ENCODE measurements at regions not wholly inside any gene's neighbourhood (a gene's known extent, or its start where the extent isn't known, plus 50 kb on each side); places are given as distances from the start of the nearest gene placed in this dataset.

DNA sequence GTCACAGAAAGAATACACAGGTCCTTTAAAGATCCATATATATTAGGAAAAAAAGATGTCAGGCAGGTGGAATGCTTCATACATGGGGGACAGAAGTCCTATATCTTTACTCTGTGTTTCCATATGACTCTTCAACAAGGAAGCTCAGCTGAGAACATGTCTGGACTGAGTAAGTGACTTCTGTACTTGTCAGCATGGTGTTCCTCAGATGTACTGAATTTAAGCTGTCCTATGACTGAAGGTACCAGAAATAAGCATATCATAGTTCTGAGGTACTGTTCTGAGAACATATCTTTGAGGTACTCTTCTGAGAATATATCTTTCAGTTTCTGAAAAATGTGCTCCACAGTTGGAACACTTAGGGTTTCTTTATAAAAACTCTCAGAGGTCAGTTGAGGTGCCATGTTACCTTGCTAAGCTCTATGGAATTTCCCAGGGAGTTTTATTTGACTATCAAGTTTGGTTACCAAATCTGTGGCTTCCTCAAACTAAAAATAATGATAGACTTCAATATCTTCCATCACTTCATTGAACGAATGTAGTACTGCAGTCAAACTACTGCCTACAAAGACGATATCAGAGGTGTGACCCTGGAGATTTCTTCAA is 597.2 kb upstream of the GNPDA2 start:
- Histone ChIP-seq H3K27me3 (ENCODE audit: control insufficient read depth, insufficient read depth, low read length) (no peaks in the 10 kb centered on the region), H3K9ac (ENCODE audit: low read length) (no peak overlapping the region), H3K27ac (ENCODE audit: low read depth, low read length) (no peak overlapping the region), H3K4me1 (ENCODE audit: control insufficient read depth, insufficient read depth, low read length) (no peaks in the 10 kb centered on the region), H3K9me3 (ENCODE audit: control insufficient read depth, insufficient read depth, low read depth, low read length) (no peaks in the 10 kb centered on the region), H3K36me3 (ENCODE audit: control insufficient read depth, insufficient read depth, low read length) (no peaks in the 10 kb centered on the region), H3K4me3 (ENCODE audit: low read depth, low read length) (no peak overlapping the region)

DNA sequence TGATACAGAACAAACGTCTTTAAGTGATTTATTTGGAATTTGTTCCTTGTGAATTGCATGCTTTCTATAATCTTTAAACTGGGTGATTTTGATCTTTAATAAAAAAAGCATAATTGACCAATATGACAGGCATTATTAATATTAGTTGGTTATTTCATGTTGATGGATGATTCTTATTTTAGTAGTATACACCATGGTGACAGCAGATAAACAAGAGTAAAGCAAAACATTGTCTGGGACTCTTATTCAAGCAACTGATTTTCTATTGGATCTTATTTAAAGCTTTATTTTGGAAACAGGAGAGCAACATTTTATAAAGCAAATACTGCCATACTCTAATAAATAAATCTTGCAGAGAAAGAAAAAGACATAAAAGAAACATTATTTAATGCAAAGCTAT is 591.4 kb upstream of the GNPDA2 start:
- Histone ChIP-seq H3K27me3 (ENCODE audit: control insufficient read depth, insufficient read depth, low read length) (no peaks in the 10 kb centered on the region), H3K9ac (ENCODE audit: low read length) (no peak overlapping the region), H3K4me3 (ENCODE audit: low read depth, low read length) (no peak overlapping the region), H3K4me1 (ENCODE audit: control insufficient read depth, insufficient read depth, low read length) (no peaks in the 10 kb centered on the region), H3K9me3 (ENCODE audit: control insufficient read depth, insufficient read depth, low read depth, low read length) (no peaks in the 10 kb centered on the region), H3K27ac (ENCODE audit: low read depth, low read length) (no peak overlapping the region), H3K36me3 (ENCODE audit: control insufficient read depth, insufficient read depth, low read length) (no peaks in the 10 kb centered on the region)

DNA sequence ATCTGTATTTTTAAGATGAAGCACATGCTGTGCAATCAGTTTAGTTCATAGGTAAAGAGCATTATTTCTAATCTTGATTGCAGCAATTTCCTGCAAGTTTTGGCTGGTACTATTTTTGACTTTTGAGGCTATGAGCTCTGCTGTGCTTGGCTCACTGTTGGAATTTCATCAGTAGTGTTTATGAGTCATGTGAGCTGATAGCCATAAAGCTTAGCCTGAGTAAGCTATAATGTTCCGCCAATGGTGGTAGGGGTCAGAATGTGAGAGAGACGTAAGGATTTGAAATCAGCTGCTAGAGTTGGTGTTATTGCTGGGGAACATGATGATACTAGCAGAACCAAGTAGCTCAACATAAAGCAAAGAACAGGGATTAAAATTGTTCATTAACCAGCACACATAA is 590.9 kb upstream of the GNPDA2 start:
- no peaks in the 10 kb centered on the region for H3K4me1 ChIP-seq (ENCODE audit: control insufficient read depth, insufficient read depth, low read length)
- H3K4me3 ChIP-seq (ENCODE audit: low read depth, low read length) = no peak overlapping the region
- H3K27me3 ChIP-seq (ENCODE audit: control insufficient read depth, insufficient read depth, low read length) = no peaks in the 10 kb centered on the region
- H3K9me3 ChIP-seq (ENCODE audit: control insufficient read depth, insufficient read depth, low read depth, low read length) = no peaks in the 10 kb centered on the region
- no peaks in the 10 kb centered on the region for H3K36me3 ChIP-seq (ENCODE audit: control insufficient read depth, insufficient read depth, low read length)
- H3K27ac ChIP-seq (ENCODE audit: low read depth, low read length) = no peak overlapping the region
- no peak overlapping the region for H3K9ac ChIP-seq (ENCODE audit: low read length)

DNA sequence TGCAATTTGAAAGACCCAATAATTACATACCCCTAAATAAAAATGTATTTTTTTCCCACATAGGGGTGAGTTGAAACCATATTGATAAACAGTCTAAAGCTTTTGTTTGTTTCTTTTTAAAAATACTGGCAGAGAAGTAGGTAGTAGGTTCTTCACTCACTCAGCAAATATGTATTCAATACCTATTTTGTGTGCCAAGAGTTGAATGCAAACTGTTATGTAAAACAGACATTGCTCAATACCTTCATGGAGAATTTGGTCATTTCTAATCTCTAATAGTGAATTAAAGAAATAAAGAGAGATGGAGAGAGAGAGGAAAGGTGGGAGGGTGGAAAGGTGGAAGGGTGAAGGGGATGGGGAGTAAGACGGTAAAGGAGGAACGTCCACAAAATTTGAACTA is 589.9 kb upstream of the GNPDA2 start:
- H3K9ac ChIP-seq (ENCODE audit: low read length) = no peak overlapping the region
- no peaks in the 10 kb centered on the region for H3K4me1 ChIP-seq (ENCODE audit: control insufficient read depth, insufficient read depth, low read length)

DNA sequence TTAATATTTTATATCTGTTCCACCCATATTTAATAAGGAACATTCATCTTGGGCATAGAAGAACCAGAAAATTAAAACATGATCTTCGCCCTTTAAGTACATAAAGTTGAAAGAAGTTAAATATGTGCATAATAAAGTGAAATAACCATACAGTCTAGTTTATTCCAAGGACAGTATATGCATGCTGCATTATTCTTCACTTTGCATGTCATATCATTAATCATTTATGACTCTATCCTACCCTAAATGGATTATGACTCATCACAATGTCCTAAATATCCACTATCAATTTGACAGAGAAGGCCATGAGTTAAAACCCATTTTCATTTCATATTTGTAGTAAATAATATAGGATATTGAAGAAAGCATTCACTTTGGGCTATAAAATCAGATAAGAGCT is 576.5 kb upstream of the GNPDA2 start:
- Histone ChIP-seq H3K27me3 (ENCODE audit: control insufficient read depth, insufficient read depth, low read length) (no peaks in the 10 kb centered on the region), H3K9me3 (ENCODE audit: control insufficient read depth, insufficient read depth, low read depth, low read length) (no peaks in the 10 kb centered on the region), H3K4me3 (ENCODE audit: low read depth, low read length) (no peak overlapping the region), H3K9ac (ENCODE audit: low read length) (no peak overlapping the region), H3K4me1 (ENCODE audit: control insufficient read depth, insufficient read depth, low read length) (no peaks in the 10 kb centered on the region), H3K27ac (ENCODE audit: low read depth, low read length) (no peak overlapping the region), H3K36me3 (ENCODE audit: control insufficient read depth, insufficient read depth, low read length) (no peaks in the 10 kb centered on the region)

More for the DNA sequence above, 589.9 kb upstream of the GNPDA2 start:
- Histone ChIP-seq H3K27ac (ENCODE audit: low read depth, low read length) (no peak overlapping the region), H3K27me3 (ENCODE audit: control insufficient read depth, insufficient read depth, low read length) (no peaks in the 10 kb centered on the region), H3K4me3 (ENCODE audit: low read depth, low read length) (no peak overlapping the region), H3K36me3 (ENCODE audit: control insufficient read depth, insufficient read depth, low read length) (no peaks in the 10 kb centered on the region), H3K9me3 (ENCODE audit: control insufficient read depth, insufficient read depth, low read depth, low read length) (no peaks in the 10 kb centered on the region)

DNA sequence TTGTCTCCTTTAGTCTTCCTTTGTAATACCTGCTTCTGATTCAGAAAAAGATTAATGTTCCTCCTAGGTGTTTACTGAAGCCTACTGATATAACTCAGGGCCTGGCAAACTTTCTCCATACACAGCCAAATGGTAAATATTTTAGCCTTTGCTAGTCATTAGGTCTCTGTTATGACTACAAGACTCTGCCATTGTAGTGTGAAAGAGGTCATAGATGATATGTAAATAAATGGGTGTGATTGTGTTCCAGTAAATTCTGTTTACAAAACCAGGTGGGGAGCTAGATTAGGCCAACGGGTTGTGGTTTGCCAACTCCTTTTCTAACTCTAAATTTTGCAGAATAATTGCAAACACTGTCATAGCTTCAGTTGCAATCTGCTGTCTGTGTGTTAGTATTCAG is 568.1 kb upstream of the GNPDA2 start:
- Histone ChIP-seq H3K9ac (ENCODE audit: low read length) (no peak overlapping the region), H3K27ac (ENCODE audit: low read depth, low read length) (no peak overlapping the region), H3K9me3 (ENCODE audit: control insufficient read depth, insufficient read depth, low read depth, low read length) (no peaks in the 10 kb centered on the region), H3K36me3 (ENCODE audit: control insufficient read depth, insufficient read depth, low read length) (no peaks in the 10 kb centered on the region), H3K4me1 (ENCODE audit: control insufficient read depth, insufficient read depth, low read length) (no peaks in the 10 kb centered on the region), H3K27me3 (ENCODE audit: control insufficient read depth, insufficient read depth, low read length) (no peaks in the 10 kb centered on the region), H3K4me3 (ENCODE audit: low read depth, low read length) (no peak overlapping the region)

DNA sequence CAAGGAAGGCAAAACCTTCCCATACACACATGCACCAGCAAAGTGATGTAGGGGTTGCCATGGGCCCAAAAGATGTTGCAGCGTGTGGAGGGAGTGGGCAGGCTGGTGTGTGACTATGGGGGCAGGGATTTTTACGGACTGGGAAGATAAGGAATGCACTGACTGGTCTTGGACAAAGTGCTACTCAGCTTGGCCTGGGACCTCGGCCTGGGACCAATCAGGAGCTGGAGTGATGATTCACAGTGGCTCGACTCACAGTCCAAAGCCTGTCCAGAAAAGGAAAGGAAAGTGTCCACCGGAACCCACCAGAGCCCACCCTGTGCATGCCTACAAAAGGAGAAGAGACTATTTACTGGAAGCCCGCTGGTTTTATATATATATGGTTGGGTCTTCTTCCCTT is 567.0 kb upstream of the GNPDA2 start:
- Histone ChIP-seq H3K27ac (ENCODE audit: low read depth, low read length) (no peak overlapping the region), H3K4me1 (ENCODE audit: control insufficient read depth, insufficient read depth, low read length) (no peaks in the 10 kb centered on the region), H3K27me3 (ENCODE audit: control insufficient read depth, insufficient read depth, low read length) (no peaks in the 10 kb centered on the region), H3K9ac (ENCODE audit: low read length) (no peak overlapping the region), H3K9me3 (ENCODE audit: control insufficient read depth, insufficient read depth, low read depth, low read length) (no peaks in the 10 kb centered on the region), H3K4me3 (ENCODE audit: low read depth, low read length) (no peak overlapping the region), H3K36me3 (ENCODE audit: control insufficient read depth, insufficient read depth, low read length) (no peaks in the 10 kb centered on the region)

DNA sequence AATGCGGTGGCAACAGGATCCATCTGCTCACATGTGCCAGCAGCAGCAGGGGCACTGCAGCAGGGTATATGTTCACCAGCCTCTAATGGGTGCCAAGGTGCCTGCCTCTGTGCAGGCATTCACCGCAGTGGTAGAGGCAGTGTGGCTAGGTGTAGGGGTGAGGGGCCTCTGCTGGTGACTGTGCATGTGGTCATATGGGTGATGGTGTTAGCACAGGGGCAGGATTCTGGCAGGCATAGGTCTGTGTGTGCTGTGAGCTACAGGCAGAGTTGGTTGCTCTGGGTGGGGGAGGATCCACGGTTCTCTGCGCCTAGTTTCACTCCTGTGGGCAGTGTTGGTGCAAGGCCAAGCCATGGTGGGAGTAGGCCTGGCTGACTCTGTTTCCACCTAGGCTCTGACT is 566.5 kb upstream of the GNPDA2 start:
- no peaks in the 10 kb centered on the region for H3K4me1 ChIP-seq (ENCODE audit: control insufficient read depth, insufficient read depth, low read length)
- H3K36me3 ChIP-seq (ENCODE audit: control insufficient read depth, insufficient read depth, low read length) = no peaks in the 10 kb centered on the region
- H3K27me3 ChIP-seq (ENCODE audit: control insufficient read depth, insufficient read depth, low read length) = no peaks in the 10 kb centered on the region
- H3K9ac ChIP-seq (ENCODE audit: low read length) = no peak overlapping the region
- no peak overlapping the region for H3K27ac ChIP-seq (ENCODE audit: low read depth, low read length)
- no peaks in the 10 kb centered on the region for H3K9me3 ChIP-seq (ENCODE audit: control insufficient read depth, insufficient read depth, low read depth, low read length)
- no peak overlapping the region for H3K4me3 ChIP-seq (ENCODE audit: low read depth, low read length)

DNA sequence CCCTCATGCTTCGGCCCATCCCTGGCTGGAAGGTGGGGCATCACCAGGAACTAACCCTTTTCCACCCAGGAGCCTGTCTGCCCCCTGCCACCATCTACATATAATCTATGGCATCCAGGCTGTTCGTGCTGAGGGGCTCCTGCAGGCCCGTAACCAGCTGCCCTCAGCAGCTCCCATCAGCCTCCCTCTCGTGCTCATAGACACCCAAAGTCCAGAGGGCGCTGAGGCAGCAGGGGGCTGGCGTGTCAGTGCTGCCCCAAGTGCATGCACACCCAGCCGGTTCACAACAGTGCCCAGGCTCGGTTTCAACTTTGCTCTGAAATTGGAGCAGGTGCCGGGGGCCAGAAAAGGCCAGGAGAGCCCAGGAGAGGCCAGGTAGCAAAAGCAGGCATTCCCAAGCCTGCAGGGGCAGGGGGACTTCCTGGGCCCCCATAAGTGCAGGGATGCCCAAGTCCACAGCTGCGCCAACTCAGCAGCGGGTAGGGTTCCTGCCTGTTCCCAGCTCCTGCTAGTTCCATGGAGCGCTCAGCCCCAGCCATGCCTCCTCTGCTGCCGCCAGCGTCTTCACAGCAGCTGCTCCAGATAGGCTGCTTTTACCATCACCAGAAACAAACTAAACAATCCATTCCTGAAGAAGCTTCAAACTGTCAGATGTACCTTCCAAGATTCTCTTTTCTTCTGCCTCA is 558.2 kb upstream of the GNPDA2 start:
- Histone ChIP-seq H3K4me3 (ENCODE audit: low read depth, low read length) (no peak overlapping the region), H3K9ac (ENCODE audit: low read length) (no peak overlapping the region), H3K27me3 (ENCODE audit: control insufficient read depth, insufficient read depth, low read length) (no peaks in the 10 kb centered on the region), H3K4me1 (ENCODE audit: control insufficient read depth, insufficient read depth, low read length) (no peaks in the 10 kb centered on the region), H3K36me3 (ENCODE audit: control insufficient read depth, insufficient read depth, low read length) (no peaks in the 10 kb centered on the region), H3K9me3 (ENCODE audit: control insufficient read depth, insufficient read depth, low read depth, low read length) (no peaks in the 10 kb centered on the region), H3K27ac (ENCODE audit: low read depth, low read length) (no peak overlapping the region)

DNA sequence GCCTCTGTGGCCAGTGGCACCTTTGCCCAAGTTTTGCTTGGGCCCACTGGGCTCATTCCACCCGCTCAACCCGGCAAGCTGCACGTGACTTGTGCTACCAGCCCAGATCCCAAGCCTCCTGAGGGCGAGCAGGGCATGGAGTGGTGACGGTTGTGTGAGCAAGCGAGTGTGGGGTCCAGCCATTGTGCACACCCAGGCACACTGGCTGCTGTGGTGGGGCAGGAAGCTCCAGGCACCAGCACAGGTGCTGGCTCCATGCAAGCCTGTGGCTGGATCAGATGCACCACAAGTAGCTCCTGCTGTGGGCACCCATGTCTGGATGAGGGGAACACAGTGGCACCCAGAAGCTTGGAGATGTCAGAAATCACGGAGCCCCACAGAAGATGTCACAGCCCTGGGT is 557.0 kb upstream of the GNPDA2 start:
- Histone ChIP-seq H3K4me3 (ENCODE audit: low read depth, low read length) (no peak overlapping the region), H3K36me3 (ENCODE audit: control insufficient read depth, insufficient read depth, low read length) (no peaks in the 10 kb centered on the region), H3K27ac (ENCODE audit: low read depth, low read length) (no peak overlapping the region)

DNA sequence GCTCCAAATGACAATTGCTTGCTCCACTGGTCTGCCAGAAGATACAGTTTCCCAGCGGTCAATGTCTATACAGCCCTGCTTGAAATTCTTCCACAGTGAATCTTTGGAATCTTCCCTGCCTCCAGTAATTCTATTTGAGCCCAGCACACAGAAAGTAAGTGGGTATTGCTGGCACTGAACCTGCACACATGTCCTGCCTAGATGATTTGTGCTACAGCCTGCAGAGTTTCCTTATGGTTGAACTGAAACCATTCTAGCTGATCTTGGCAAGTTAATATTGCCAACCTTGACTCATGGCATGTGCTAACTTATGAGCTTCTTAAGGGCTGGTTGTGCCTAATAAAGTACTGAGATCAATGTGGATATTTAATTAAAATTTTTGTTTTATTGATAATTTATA is 553.8 kb upstream of the GNPDA2 start:
- Histone ChIP-seq H3K27me3 (ENCODE audit: control insufficient read depth, insufficient read depth, low read length) (no peaks in the 10 kb centered on the region), H3K4me3 (ENCODE audit: low read depth, low read length) (no peak overlapping the region), H3K9me3 (ENCODE audit: control insufficient read depth, insufficient read depth, low read depth, low read length) (no peaks in the 10 kb centered on the region), H3K36me3 (ENCODE audit: control insufficient read depth, insufficient read depth, low read length) (no peaks in the 10 kb centered on the region), H3K9ac (ENCODE audit: low read length) (no peak overlapping the region), H3K27ac (ENCODE audit: low read depth, low read length) (no peak overlapping the region), H3K4me1 (ENCODE audit: control insufficient read depth, insufficient read depth, low read length) (no peaks in the 10 kb centered on the region)

More for the DNA sequence above, 557.0 kb upstream of the GNPDA2 start:
- Histone ChIP-seq H3K4me1 (ENCODE audit: control insufficient read depth, insufficient read depth, low read length) (no peaks in the 10 kb centered on the region), H3K27me3 (ENCODE audit: control insufficient read depth, insufficient read depth, low read length) (no peaks in the 10 kb centered on the region), H3K9me3 (ENCODE audit: control insufficient read depth, insufficient read depth, low read depth, low read length) (no peaks in the 10 kb centered on the region), H3K9ac (ENCODE audit: low read length) (no peak overlapping the region)
